Astrocyte of the spinal cord (primary cell): ENCODE measurements at regions not wholly inside any gene's neighbourhood (a gene's known extent, or its start where the extent isn't known, plus 50 kb on each side); places are given as distances from the start of the nearest gene placed in this dataset.

Source experiments
- DNase-seq: peaks from one replicate; pipeline ENCODE4 v3.0.0; 2011; ENCODE audit warnings: low read depth, low spot score
- H3K4me3 ChIP-seq: 2 replicates; pipeline ENCODE4 v1.5.1; 2011; ENCODE audit warnings: low read depth, mild to moderate bottlenecking, low read length, moderate library complexity
- CTCF ChIP-seq: IDR thresholded peaks from 2 replicates; pipeline ENCODE4 v1.5.1; 2012; ENCODE audit warnings: low read depth, mild to moderate bottlenecking, low read length, inconsistent platforms
- in situ Hi-C: cut with HindIII; loops from 2 replicates; pipeline ENCODE4 v1.10.0; 2017; ENCODE audit warnings: low sequenced_read_pairs

- in situ Hi-C loops: no loop called here
- TF ChIP-seq CTCF: no peak
- DNase-seq: no peak
- H3K4me3 ChIP-seq: no peak overlapping the region
Observed at GRCh38 chr18:50460716-50461115, 85.9 kb downstream of the SKA1 start.

- H3K4me3 ChIP-seq: no peak overlapping the region
- TF ChIP-seq CTCF: no peak
- no peak for DNase-seq
- in situ Hi-C loops: no loop called here
Observed at GRCh38 chr18:50461251-50461650, 86.4 kb downstream of the SKA1 start.

- H3K4me3 ChIP-seq: no peak overlapping the region
- no peak for TF ChIP-seq CTCF
- no peak for DNase-seq
- in situ Hi-C loops: no loop called here
Observed at GRCh38 chr18:50465211-50466153, 90.6 kb downstream of the SKA1 start.

- no peak for DNase-seq
- H3K4me3 ChIP-seq: no peak overlapping the region
- no peak for TF ChIP-seq CTCF
- in situ Hi-C loops: no loop called here
Observed at GRCh38 chr18:50466634-50467033, 91.8 kb downstream of the SKA1 start.

GRCh38 chr18:50468807-50469206 is 91.1 kb upstream of the MAPK4 start:
- no peak overlapping the region for H3K4me3 ChIP-seq
- no peak for DNase-seq
- TF ChIP-seq CTCF: no peak
- in situ Hi-C loops: no loop called here

GRCh38 chr18:50469380-50469781 is 90.5 kb upstream of the MAPK4 start:
- no peak for DNase-seq
- H3K4me3 ChIP-seq: no peak overlapping the region
- TF ChIP-seq CTCF: no peak
- in situ Hi-C loops: no loop called here
